GM21619 (cell line): ENCODE measurements at regions not wholly inside any gene's neighbourhood (a gene's known extent, or its start where the extent isn't known, plus 50 kb on each side); places are given as distances from the start of the nearest gene placed in this dataset.
A peak's percentile ranks its signal among the peaks of the same experiment; 100 is the strongest.

Experiments used
- ATAC-seq: cut with Tn5 transposase; IDR thresholded peaks from one replicate; pipeline ENCODE4 v1.9.1; 2021; ENCODE audit not compliant: unreplicated experiment

DNA sequence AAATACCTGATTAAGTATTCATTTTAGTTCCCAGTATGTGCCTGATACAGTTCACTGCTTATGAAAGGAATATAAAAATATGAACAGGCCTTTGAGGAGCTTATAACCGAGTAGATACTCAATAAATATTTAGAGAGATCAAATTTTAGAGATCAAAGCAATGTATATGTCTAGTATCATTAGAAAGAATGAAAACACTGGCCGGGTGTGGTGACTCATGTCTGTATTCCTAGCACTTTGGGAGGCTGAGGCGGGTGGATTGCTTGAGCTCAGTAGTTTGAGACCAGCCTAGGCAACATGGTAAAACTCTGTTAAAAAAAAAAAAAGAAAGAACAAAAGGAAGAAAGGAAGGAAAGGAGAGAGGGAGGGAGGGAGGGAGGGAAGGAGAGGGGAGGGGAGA lies 113.2 kb upstream of the EEA1 start:
- ATAC-seq = no peak

DNA sequence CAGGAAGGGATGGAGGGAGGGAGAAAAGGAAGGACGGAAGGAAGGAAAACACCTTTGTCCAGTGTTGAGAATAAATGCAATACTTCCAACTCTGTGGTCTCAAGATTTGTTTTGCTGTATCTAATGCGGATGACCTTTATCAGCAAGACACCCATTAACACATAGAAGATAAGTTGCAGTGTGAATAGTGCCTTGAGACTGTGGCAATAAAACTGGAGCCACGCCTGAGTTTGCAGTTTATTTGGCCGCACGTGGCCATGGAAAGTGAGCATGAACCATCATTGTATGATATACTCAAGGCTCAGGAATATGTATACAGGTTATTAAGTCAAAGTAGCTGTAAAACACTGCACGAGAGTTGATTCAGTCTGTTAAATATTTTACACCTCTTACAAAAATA lies 113.6 kb upstream of the EEA1 start:
- no peak for ATAC-seq

DNA sequence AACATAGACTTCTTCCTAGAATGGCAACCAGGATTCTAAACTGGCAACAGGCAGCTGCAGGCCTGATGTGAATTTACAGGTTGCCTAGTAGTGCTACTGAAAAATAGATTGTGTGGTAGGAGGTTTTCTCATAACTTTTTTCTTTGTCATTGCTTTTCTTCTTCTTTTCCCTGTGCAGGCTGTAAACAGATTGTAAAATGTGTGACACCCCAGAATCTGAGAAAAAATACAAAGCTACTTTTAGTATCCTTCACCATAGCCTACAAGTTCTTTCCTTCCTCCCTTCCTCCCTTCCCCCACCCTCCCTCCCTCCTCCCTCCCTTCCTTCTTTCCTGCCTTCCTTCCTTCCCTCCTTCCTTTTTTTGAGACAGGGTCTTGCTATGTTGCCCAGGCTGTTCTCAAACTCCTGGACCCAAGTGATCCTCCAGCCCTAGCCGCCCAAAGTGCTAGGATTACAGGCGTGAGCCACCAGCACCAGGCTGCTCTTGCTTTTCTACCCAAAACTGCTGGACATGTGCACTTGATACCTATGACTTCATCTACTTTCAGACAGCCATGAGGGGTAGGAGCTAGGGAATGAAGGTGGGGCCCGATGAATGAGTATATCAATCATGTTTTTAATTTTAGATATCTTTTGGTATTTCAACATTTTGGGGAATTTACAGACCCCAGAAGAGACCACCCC lies 114.2 kb upstream of the EEA1 start:
- no peak for ATAC-seq

DNA sequence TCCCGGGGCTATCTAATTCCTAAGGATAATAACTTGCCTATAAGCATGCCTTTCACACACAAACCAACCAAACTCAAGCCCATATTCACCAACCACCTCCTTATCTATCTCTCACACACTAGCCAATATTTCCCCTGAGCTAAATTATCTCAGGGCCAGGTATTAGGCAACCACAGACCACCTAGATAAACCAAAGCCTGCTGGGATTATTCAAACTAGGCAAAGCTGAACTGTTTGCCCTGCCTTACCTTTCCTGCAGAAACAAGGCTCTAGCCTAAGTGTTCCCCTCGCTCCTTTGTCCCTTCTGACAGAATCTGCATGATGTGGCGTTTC lies 114.7 kb upstream of the EEA1 start:
- ATAC-seq = no peak

DNA sequence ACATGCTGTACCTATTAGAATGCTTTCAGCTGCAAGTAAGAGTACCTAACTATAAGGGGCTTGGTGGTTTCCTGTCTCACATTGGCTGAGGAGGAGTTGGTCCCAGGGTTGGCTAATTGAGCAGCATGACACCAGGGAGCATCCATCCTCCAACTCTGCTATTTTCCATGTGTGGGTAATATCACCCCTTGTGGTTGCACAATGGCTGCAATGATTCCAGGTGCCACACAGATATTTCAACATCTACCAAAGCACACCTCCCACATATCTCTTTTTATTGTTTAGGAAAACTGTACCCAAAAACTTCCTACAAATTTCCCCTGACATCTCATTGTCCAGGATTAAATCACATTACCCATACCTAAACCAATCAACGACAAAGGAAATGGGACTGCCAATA lies 118.0 kb upstream of the EEA1 start:
- ATAC-seq = no peak

DNA sequence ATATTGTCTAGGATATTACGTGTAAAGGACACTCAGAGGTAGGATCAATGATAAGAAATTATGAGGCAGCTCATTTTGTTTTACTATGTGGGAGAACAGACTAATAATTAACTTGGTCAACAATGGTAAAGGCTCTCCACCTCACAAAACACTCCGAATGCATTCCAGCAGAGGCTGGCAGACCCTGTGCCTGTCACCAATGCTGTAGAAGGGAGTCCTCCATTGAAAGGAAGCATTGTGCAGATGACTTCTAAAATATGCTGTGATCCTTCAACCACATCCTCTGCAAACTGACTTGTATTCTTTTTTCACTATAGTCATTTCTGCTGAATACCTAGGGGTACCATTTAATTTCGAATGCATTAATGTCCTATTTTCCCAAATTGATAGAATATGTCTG lies 119.6 kb upstream of the EEA1 start:
- ATAC-seq = no peak

DNA sequence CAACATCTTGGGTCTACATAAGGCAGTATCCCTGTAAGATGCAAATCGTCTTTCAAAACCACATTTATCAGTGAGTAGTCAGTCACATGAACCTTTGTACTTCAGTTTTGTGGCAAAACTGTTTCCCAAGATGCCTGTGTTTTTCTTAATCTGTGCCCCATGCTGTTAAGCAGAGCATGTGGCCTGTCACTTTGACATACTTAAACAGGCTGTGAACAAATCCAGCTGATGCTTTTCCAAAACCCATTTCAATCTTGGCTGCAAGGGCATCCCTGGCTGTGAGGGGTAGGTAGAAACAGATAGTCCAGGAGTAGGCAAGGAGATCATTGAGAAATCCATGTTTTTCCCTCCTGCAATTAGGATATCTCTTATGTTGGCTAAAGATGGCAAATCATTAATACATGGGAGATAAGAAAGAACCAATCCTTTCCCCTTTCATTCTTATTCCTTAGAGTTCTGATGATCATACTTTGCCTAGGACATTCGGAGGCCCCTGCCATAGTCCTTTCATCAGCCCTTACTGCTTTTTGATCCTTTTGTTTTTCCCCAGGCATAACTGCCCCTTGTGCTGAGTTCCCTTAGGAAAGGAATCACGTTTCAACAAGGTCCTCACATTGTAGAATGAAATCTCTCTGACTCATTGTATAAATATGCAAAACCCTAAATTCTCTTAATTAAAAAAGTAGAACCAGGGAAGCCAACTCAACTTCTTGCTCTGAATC lies 121.1 kb upstream of the EEA1 start:
- no peak for ATAC-seq

DNA sequence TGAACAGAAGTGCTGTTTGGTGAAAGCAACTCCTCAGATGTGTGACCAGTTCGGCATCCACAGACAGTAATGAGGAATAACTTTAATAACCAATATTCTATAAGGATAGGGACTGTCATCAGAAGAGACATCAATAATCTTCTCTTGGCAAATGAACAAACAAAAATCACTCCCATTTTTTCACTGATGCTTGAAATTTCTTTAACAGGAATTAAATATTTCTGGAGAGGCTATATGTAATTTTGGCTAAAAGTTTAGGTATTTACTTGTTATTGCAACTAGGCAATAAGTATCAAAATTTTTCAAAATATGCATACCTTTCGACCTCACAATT lies 121.6 kb upstream of the EEA1 start:
- no peak for ATAC-seq

DNA sequence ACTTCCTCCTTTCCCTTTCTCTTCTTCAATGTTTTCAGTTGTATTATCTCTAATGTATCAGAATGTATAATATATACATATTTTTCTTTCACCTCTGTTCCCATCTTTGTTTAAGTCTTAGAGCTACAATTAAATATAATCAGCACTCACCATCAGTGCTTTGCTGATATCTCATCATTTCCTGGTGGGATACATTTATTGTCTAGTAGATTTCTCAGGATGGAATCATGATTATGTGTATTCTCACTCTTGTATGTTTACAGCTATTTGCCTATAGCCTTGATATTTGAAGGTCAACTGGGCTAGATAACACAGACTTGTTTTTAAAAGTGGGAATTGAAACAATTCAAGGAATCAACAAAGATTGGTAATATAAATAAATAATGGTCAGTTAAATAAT lies 124.9 kb upstream of the EEA1 start:
- no peak for ATAC-seq

DNA sequence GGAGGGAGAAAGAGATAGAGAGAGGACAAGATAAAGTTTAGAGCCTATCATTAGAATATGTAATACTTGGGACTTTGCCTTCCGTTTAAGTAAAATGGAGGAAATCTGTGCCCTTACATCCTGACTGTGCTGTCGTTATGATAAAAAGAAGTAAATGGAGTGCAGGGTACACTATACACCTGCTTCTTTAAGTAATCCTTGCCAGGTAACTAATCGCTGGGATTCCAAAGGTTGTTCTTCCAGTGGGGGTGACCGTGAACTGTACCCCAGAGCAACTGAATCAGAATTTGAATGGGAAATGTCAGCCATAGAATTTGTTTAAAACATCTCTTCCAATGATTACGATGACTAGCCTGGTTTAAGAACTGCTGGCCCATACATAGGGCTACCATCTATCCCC lies 126.1 kb upstream of the EEA1 start:
- ATAC-seq = no peak

DNA sequence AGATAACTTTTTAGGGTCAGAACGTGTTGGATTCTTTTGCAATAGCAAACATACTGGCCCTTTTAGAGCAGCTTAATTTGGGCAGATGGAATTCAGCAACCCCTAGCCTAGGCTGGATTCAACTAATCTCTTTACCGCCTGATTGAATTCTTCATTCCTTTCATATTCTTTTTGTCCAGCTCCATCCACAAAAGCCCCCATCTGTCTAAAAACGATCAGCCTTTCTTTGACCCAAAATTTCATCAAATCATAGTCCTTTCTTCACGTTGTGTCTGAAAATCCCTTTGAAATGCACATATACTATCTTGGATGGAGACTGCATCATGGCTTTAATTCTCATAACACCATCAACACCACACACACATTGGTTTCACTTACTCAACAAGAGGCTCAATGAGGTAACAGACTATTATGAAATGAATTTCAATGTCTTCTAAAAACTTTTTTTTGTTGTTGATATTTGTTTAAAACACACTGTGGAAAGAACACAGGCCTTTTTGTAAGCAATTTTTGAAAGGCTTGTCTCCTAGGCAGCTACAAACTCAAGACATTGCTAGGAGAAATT lies 128.0 kb upstream of the EEA1 start:
- no peak for ATAC-seq

DNA sequence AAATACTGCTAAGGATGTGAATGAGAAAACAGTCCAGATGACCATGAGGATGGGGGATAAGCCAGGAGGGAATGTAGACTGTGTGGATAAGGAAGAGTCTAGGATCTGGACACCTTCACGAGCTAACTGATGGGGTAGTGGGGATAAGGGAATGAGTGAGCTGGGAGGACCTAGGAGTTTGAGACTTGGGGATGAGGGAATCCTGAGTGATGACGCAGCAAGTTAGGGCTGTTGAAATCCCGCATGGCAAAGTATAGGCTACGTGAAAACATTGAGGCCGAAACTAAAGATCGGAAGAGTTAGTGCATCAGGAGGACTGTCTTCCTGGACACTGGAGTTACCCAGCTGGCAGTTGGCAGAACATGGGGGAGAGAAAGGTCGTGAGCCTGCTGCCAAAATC lies 129.2 kb upstream of the EEA1 start:
- no peak for ATAC-seq

DNA sequence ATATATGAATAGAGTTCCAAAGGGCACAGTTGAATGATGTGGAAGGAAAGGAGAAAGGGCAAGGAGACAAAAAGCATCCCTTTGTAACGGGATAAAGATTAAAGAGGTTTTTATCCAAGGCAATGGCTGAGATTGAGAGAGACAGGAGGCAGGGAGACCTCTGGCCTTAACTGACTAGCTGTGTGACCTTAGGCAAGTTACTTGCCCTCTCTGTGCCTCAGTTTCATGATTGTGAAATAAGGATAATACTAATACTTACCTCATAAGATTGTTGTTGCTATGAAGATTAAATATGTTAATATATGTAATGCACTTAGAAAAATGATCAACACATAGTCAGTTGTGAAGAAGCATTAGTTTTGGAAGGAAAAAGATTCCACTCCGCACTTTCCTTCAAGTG lies 130.2 kb upstream of the EEA1 start:
- ATAC-seq = no peak

DNA sequence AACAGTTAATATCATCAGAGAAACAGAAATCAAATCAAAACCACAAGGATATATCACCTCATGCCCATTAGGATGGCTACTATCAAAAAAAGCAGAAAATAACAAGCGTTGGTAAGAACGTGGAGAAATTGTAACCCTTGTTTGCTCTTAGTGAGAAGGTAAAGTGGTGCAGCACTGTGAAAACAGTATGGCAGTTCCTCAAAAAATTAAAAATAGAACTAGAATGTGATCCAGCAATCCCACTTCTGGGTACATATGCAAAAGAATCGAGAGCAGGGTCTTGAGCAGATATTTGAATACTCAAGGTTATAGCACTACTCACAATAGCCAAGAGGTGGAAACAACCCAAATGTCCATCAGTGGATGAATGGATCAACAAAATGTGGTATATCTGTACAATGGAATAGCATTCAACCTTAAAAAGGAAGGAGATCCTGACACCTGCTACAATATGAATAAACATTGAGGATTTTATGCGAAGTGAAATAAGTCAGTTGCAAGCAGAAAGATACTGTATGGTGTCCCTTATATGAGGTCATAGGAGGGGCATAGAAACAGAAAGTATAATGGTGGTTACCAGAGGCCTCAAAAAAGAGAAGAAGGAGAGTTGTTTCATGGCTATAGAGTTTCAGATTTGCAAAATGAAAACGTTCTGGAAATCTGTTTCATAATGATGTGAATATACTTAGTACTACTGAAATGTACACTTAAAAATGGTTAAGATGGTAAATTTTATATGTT lies 131.0 kb upstream of the EEA1 start:
- peak; percentile 99 for ATAC-seq

DNA sequence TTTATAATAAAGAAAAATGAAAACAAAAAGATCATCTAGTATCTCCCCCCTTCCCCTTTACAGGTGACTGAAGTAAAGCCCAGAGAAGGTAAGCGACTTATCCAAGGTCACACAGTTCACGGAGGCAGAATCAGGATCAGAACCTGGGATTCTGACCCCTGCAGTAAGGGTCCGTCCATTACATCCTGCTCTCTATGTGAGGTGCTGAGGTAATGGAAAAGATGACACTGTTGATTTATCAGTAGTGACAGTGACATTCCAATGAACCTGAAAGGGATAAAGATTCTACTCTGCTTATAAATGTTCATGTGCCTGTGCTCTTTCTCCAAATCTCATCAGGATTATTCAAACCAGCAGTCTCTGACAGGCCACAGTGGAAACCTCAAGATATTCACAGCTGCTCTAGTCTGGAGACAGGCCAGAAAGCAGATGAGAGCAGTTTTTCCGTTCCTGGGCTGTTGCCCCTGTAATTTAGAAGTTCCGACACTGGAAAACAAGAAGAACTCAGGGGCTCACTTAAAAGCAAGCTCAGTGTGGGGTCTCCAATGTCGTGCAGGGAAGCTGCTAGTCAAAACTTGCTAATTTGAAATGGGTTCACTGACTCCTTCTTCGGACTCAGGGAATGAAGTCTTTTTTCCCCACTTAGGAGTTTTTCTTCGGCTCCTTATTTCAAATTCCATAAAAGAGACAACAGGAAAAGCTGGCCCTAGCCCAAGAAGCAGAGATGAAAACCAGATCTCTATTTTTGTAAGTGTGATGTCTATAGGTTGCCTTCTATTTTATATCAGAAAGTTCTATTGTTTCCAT lies 131.8 kb upstream of the EEA1 start:
- ATAC-seq = peak; percentile 17

DNA sequence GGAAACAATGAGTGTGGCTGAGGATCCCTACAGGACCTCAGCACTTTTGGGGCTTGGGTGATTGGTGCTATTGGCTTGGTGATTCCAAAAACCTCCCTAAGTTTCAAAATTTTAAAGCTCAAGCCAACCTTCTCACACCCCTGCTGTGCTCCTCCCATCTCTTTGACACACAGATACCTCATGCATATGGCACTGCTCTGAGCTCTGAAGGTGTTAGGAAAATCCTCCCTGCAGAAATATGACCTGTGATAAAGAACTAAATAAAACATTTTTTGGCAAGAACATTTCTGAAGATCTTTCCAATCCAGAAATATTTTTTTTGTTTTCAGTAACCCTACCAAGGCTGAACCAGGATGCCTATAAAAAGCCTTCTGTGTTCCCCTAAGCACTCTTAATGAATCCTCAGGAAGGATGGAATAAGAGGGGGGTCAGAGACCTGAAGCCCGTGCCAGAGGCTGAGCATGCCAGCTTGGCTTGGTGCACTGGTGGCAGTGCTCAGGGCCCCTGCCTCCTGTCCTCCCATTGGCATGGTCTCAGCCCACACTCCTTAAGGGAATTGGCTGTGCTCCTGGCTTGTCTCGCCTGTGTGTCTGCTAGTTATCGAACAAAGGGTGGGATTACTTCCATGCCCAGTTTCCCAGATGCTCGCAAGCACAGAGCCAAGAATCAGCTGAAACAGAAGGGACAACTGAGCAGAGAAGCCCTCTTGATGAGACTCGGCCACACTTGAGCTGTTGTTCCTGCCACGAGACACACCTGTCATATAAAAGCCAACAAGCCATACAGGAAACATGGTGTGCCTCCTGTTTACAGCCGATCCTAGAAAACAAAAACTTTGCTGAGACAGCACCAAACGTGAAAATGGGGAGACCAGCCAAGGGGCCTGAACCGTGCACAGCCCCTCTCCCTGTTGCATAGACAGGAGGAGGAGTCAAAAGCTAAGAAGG lies 132.7 kb upstream of the EEA1 start:
- no peak for ATAC-seq

DNA sequence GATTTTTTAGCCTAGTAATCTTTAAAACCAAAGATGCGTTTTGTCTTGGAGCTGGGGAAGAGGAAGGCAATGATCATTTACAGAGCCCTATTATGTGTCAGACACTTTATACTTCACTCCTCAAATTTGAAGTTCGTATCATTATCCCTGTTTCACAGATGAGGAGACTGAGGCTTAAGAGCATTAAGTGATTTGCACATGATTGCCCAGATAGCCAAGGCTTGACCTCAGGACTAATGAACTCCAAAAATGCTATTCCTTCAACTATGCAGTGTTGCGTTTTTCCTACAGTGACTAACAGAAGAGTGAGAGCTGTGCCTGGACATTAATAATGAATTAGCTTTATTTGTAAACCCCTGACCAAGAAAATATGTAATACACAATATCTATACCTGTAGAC lies 136.8 kb upstream of the EEA1 start:
- no peak for ATAC-seq

DNA sequence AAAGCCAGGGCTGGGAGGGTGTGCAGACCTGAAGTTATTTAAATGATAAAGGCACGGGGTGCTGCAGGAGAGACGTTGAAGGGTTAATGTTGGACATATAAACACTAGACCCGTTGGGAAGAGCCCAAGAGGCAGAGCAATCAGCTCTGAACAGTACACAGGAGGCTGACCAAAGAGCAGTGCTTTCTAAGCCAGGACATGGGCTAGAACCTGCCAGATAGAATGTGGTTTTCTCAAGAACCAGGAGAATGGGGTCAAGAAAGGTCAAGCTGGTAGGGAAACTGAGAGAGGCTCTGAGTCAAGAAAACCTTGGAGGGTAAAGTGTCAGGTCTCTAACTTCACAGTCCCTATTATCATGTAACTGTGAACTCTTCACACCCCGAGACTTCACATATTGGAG lies 143.2 kb upstream of the EEA1 start:
- no peak for ATAC-seq

DNA sequence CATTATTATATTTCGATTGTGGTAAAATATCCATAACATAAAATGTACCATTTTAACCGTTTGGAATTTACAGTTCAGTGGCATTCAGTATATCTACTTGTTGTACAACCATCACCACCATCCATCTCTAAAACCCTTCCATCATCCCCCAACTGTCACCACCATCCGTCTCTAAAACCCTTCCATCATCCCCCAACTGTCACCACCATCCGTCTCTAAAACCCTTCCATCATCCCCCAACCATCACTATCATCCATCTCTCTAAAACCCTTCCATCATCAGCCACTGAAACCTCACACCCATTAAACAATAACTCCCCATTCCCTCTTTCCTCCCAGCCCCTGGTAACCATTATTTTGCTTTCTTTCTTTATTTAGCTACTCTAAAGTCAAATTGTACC lies 144.2 kb upstream of the EEA1 start:
- ATAC-seq = no peak

DNA sequence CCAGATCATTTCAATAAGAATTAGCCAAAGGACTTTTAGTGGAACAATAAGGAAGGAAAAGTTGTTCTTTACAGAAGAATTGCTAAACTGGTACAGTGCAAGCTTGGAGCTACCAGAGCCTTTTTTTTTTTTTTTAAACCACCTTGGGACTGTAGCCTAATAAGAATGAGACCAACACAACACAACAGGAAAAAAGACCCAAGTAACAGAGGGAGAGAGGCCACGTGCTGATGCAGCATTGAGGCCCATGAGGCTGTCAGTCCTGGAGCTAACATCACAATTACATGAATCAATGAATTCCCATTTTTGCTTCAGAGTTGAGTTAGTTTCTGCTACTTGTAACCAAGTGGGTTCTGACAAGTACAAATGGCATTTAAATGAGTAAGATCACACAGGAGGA lies 149.0 kb upstream of the EEA1 start:
- no peak for ATAC-seq
